ENCODE measurements at regions not wholly inside any gene's neighbourhood (a gene's known extent, or its start where the extent isn't known, plus 50 kb on each side); places are given as distances from the start of the nearest gene placed in this dataset.

DNA sequence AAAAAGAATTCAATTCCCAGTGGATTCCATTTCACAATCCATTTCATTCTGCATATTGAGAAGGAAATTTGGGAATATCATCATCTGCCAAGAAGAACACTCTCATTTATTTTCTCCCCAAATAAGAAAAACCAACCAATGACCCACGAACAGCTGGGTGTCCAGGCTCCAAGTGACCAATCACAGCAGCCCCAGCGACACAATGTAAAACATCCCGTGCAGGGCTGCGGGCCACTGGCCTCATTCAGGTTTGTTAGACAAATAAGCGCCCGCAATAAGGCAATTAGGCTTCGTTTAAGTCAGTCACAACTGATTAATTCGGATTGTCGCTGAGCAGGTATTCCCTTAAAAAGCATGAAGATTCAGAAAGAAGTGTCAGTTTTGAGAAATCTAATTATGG is 378.6 kb downstream of the EIPR1 start:
- WGBS, 4 donors, result 76 to 88% (median 80%) methylated on average over 9 of the region's 9 CpGs
- Histone ChIP-seq H3K27ac (no peak overlapping the region), H3K27me3 (no peaks in the 10 kb centered on the region), H3K9me3 (replicated peaks in 1 of 3) (no peaks in the 10 kb centered on the region), H3K4me3 (no peak overlapping the region), H3K36me3 (replicated peaks in 1 of 2) (no peaks in the 10 kb centered on the region), H3K4me1 (replicated peaks in 1 of 2) (no peaks in the 10 kb centered on the region)
- TF ChIP-seq, protein P1, sequence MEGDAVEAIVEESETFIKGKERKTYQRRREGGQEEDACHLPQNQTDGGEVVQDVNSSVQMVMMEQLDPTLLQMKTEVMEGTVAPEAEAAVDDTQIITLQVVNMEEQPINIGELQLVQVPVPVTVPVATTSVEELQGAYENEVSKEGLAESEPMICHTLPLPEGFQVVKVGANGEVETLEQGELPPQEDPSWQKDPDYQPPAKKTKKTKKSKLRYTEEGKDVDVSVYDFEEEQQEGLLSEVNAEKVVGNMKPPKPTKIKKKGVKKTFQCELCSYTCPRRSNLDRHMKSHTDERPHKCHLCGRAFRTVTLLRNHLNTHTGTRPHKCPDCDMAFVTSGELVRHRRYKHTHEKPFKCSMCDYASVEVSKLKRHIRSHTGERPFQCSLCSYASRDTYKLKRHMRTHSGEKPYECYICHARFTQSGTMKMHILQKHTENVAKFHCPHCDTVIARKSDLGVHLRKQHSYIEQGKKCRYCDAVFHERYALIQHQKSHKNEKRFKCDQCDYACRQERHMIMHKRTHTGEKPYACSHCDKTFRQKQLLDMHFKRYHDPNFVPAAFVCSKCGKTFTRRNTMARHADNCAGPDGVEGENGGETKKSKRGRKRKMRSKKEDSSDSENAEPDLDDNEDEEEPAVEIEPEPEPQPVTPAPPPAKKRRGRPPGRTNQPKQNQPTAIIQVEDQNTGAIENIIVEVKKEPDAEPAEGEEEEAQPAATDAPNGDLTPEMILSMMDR (IDR thresholded peaks at IDR 0.05), result no peak
- no peak for TF ChIP-seq POLR2A (IDR thresholded peaks at IDR 0.05)
- intact Hi-C loops (cut with DNase I), result no loop called here
- no peak for DNase-seq

DNA sequence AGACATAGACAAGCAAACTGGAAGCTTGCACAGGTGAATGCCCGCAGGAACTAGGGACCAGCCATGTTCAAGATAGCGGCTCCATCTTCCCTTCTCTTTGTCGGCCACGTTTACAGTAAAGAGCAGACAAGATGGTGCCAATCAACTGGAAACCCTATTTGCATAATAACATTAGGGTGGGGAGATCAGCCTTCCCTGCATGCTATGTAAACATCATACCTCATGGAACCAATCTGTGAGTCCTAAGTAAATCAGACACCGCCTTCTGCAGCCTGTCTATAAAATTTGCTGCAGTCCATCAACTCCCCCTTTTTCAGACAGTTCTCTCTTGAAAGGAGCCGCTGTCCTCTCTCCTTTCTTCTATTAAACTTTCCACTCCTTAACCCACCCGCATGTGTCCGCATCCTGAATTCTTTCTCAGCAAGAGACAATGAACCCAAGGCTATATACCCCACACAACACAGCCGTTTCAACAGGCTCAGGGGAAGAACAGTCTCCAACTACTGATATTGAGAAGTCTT is 384.4 kb downstream of the EIPR1 start:
- no peak for TF ChIP-seq POLR2A (IDR thresholded peaks at IDR 0.05)
- TF ChIP-seq, protein P1 (IDR thresholded peaks at IDR 0.05), result no peak
- WGBS, 4 donors, result 84 to 88% (median 85%) methylated on average over 8 to 9 of the region's 9 CpGs
- intact Hi-C loops (cut with DNase I), result no loop called here
- DNase-seq, result no peak
- Histone ChIP-seq H3K4me1 (replicated peaks in 1 of 2) (no peaks in the 10 kb centered on the region), H3K27me3 (no peaks in the 10 kb centered on the region), H3K27ac (no peak overlapping the region), H3K9me3 (replicated peaks in 1 of 3) (no peaks in the 10 kb centered on the region), H3K4me3 (no peak overlapping the region), H3K36me3 (replicated peaks in 1 of 2) (no peaks in the 10 kb centered on the region)

DNA sequence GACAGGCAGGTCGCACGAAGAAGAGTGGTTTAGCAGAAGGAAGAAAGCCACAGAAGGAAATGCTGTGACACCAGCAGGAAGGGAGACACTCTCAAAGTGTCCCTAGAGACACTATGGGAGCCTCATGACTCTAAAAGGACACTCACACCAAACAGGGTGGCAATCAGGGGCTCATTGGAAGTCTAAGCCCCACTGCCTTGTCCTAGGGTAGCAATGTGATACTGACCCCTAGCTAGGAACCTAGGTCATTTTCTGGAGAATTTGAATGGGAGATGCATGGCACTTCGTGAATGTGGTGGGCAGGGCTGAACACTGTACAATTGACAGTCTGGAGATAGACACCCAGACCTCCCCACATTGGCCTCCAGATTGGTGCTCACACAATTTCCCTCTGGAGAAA is 385.0 kb downstream of the EIPR1 start:
- Histone ChIP-seq H3K36me3 (replicated peaks in 1 of 2) (no peaks in the 10 kb centered on the region), H3K27ac (no peak overlapping the region), H3K9me3 (replicated peaks in 1 of 3) (no peaks in the 10 kb centered on the region), H3K4me3 (no peak overlapping the region), H3K27me3 (no peaks in the 10 kb centered on the region), H3K4me1 (replicated peaks in 1 of 2) (no peaks in the 10 kb centered on the region)
- 49 to 59% (median 55%) methylated on average over 3 of the region's 3 CpGs for WGBS, 4 donors
- TF ChIP-seq, protein P1 (IDR thresholded peaks at IDR 0.05), result no peak
- no peak for TF ChIP-seq POLR2A (IDR thresholded peaks at IDR 0.05)
- no peak for DNase-seq
- intact Hi-C loops (cut with DNase I), result no loop called here

DNA sequence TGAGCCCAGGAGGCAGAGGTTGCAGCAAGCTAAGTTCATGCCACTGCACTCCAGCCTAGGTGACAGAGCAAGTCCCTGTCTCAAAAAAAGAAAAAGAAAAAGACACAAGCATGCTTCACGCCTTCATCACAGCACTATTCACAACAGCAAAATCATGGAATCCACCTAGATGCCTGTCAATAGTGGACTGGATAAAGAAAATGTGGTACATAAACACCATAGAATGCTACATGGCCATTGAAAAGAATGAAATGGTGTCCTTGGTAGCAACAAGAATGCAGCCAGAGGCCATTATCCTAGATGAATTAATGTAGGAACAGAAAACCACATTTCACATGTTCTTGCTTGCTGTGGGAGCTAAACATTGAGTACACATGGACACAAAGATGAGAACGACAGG is 392.6 kb downstream of the EIPR1 start:
- no peak overlapping the region for H3K4me3 ChIP-seq
- no peaks in the 10 kb centered on the region for H3K9me3 ChIP-seq (replicated peaks in 1 of 3)
- H3K27ac ChIP-seq, result no peak overlapping the region
- no peaks in the 10 kb centered on the region for H3K27me3 ChIP-seq
- no peaks in the 10 kb centered on the region for H3K4me1 ChIP-seq (replicated peaks in 1 of 2)
- intact Hi-C loops (cut with DNase I), result no loop called here
- no peaks in the 10 kb centered on the region for H3K36me3 ChIP-seq (replicated peaks in 1 of 2)
- 69 to 85% (median 76%) methylated on average over 2 of the region's 2 CpGs for WGBS, 4 donors
- TF ChIP-seq, protein P1 (IDR thresholded peaks at IDR 0.05), result no peak
- TF ChIP-seq POLR2A (IDR thresholded peaks at IDR 0.05), result no peak
- no peak for DNase-seq
